ENCODE measurements at regions not wholly inside any gene's neighbourhood (a gene's known extent, or its start where the extent isn't known, plus 50 kb on each side); places are given as distances from the start of the nearest gene placed in this dataset.
"Not testable (repeated sequence)": the region's sequence is repeated elsewhere in the genome, so short reads cannot be mapped to it uniquely, and the experiment has no call there.

GRCh38 chr20:57813509-57814269 is 103.9 kb upstream of the PMEPA1 start:
- DNase-seq: no peak

GRCh38 chr20:57812632-57813031 is 102.8 kb upstream of the PMEPA1 start:
- not testable (repeated sequence) for DNase-seq

- DNase-seq: no peak
These were observed 101.7 kb upstream of the PMEPA1 start for GRCh38 chr20:57811374-57812020.

GRCh38 chr20:57810511-57811373 is 100.9 kb upstream of the PMEPA1 start:
- DNase-seq: no peak

GRCh38 chr20:57809661-57810172 is 99.9 kb upstream of the PMEPA1 start:
- DNase-seq: no peak

- DNase-seq: no peak
These were observed 99.3 kb upstream of the PMEPA1 start for GRCh38 chr20:57809149-57809548.

GRCh38 chr20:57808264-57809070 is 98.7 kb upstream of the PMEPA1 start:
- no peak for DNase-seq

GRCh38 chr20:57807401-57808263 is 97.8 kb upstream of the PMEPA1 start:
- no peak for DNase-seq

- no peak for DNase-seq
These were observed 97.2 kb upstream of the PMEPA1 start for GRCh38 chr20:57806975-57807374.

GRCh38 chr20:57806476-57806875 is 96.7 kb upstream of the PMEPA1 start:
- no peak for DNase-seq

GRCh38 chr20:57805747-57806146 is 95.9 kb upstream of the PMEPA1 start:
- no peak for DNase-seq

- DNase-seq: no peak
These were observed 94.8 kb upstream of the PMEPA1 start for GRCh38 chr20:57804470-57805250.

GRCh38 chr20:57803508-57804005 is 93.7 kb upstream of the PMEPA1 start:
- DNase-seq: no peak

- DNase-seq: no peak
These were observed 93.1 kb upstream of the PMEPA1 start for GRCh38 chr20:57802765-57803507.

GRCh38 chr20:57801581-57801980 is 91.8 kb upstream of the PMEPA1 start:
- DNase-seq: no peak

GRCh38 chr20:57800791-57801430 is 91.1 kb upstream of the PMEPA1 start:
- DNase-seq: no peak

- DNase-seq: no peak
These were observed 87.6 kb upstream of the PMEPA1 start for GRCh38 chr20:57797401-57797800.

- DNase-seq: no peak
These were observed 86.3 kb upstream of the PMEPA1 start for GRCh38 chr20:57795977-57796560.

- no peak for DNase-seq
These were observed 85.5 kb upstream of the PMEPA1 start for GRCh38 chr20:57795342-57795697.

Measured in amniotic stem cell (primary cell).